Occipital lobe (tissue), 1 donor: ENCODE measurements at regions not wholly inside any gene's neighbourhood (a gene's known extent, or its start where the extent isn't known, plus 50 kb on each side); places are given as distances from the start of the nearest gene placed in this dataset.
A peak's percentile ranks its signal among the peaks of the same experiment; 100 is the strongest.
"Not testable (repeated sequence)": the region's sequence is repeated elsewhere in the genome, so short reads cannot be mapped to it uniquely, and the experiment has no call there.

Experiments
- DNase-seq: peaks from one replicate; lab custom pipeline; 2025; lab: John Stamatoyannopoulos, UW

DNA sequence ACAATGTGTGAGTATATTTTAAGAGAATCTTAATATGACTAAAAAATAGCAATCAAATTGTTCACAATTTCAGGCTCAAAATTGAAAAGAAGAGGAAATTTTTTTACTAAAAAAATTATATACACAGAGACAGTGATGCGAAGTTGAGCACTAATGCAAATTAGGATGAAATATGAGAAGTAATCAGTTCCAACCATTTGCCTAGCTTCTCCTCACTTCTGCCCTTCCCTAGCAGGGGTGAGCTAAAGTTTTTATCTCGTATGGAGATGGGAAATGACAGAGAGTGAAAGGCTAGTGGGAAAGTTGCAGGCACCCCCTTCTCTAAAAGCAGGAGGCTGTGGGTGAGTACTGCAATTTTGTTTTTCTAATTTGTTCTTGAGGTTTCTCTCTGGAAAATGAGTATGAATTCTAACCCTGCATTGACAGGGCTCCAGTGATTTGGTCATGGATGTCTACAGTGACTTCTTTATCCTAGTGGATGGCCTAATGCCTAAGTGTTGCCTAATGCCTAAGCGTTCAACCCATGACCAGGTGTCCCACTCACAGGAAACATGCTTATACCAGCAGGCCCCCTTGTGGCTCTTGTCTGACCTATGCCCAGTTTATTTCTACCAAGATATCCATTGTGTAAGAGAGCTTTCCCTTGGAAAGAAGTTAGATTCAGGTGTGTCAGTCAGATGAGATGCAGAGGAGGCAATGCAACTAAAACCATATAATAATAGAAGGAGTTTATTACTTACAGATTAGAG lies 78.0 kb upstream of the HNMT start:
- no peak for DNase-seq

- DNase-seq = peak; percentile 8
These were observed 75.4 kb upstream of the HNMT start for GRCh38 chr2:137888845-137889244.

- no peak for DNase-seq
These were observed 71.5 kb upstream of the HNMT start for GRCh38 chr2:137892739-137893138.

GRCh38 chr2:137893145-137893544 lies 71.1 kb upstream of the HNMT start:
- DNase-seq = no peak

- DNase-seq = no peak
These were observed 67.8 kb upstream of the HNMT start for GRCh38 chr2:137896467-137896866.

DNA sequence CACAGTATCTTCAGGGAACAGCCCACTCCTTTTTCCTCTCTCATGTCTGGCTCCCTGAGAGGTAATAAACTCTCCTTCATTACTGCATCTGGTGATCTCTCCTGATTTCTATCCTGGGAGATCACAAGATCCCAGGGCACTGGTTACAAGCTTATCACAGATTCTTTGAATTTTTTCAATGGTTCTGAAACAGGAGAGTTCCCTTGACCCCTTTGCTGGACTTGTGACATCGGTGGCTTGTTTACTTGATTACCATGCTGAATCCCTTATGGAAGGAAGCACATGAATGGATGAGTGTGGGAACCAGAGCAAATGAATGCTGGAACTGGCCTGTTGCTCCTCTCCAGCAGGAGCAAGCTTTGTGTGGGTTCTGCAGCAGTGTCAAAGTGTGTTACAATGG lies 67.2 kb upstream of the HNMT start:
- no peak for DNase-seq

DNA sequence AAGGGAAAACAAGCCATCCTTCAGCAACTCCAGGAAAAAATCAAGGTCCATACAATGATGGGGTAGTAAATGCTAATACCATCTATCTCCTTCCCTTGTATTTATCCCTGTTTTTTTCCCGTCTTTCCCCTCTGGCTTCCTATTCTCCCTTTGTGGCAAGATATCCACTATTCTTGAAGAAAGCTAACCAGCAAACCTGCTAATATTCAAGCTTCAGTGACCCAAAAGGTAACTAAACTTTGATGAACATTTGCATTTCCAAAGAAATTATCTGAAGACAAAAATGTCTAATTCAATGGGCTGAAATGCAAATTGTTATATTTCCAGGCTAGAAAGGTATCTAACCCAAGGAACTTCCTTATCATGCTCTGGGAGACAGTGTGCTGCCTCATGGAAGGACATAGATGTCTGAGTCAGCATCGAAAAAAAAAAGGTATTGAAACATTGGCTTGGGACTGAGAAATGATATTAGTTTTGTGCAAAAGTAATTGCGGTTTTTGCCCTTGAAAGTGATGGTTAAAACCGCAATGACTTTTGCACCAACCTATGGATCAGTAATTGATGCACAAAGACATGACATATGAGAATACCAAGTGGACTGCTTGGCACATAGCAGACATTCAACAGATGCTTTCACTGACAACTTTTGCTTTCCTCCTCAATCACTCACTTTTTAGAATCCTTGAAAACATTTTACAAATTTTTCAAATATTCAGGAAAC lies 63.7 kb upstream of the HNMT start:
- DNase-seq = no peak

GRCh38 chr2:137910641-137911040 lies 53.6 kb upstream of the HNMT start:
- DNase-seq = no peak

DNA sequence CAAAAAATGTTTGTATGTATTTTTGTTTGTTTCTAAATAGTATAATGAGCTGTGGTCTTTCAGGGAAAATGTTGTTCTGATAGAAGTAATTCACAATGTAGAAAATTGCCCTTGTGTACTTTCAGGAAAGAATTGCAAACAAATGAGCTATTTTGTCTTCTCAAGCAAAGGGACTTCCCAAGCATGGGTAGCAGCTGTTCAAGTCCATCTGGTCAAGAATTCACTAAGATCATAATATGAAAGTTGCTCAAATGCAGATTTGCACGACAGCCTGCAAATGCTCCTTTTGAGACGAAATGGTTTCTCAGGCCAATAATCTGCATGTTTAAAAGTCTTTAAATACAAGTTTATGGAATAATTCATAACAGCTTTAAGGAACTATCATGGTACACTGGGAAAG lies 51.9 kb upstream of the HNMT start:
- no peak for DNase-seq

DNA sequence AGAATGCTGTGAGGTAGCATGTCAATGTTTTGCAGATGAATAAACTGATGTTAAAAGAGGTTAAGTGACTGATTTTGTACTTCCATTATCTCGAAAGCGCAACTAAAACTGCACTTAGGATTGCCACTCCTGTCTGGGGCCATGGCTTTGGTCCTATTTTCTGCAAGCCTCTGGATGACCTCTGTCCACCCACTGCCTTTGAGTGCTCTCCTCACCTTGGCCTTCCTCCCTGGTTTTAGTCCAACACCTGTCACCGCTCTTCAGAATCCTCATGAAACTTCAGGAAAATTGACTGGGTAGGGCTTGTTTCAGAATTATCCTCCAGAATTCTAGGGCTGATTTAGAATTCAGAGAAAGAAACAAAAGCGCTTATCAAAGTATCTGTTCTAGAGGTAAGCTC lies 51.1 kb upstream of the HNMT start:
- no peak for DNase-seq

DNA sequence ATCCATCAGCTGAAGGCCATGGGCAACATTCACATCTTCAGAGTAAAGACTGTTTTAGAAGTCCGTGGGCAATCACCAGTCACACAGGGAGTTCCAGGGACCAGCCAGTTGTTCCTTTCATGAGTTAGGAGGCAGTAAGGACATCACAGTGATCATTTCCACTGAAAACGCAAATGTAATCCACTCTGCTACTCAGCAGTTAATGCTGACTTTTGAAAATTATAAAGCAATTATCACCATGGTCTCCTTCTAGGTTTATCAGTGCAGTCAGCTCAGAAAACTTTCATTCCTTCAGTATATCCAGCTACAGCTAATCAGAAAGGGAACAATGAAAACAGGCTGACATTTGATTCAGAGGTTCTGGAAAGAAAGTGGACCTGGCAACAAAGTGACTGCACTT lies 50.6 kb upstream of the HNMT start:
- not testable (repeated sequence) for DNase-seq
